Loucy (cell line): ENCODE measurements at regions not wholly inside any gene's neighbourhood (a gene's known extent, or its start where the extent isn't known, plus 50 kb on each side); places are given as distances from the start of the nearest gene placed in this dataset.

ENCODE experiments used
- EZH2phosphoT487 ChIP-seq: fragments of 200-600 bp; IDR thresholded peaks from 2 replicates; pipeline ENCODE4 v1.6.1; 2018; ENCODE audit warnings: antibody characterized with exemption, mild to moderate bottlenecking, moderate library complexity, borderline replicate concordance
- TF ChIP-seq, protein P1 (sequence below): fragments of 200-600 bp; sonication (generic); conservative IDR thresholded peaks from 2 replicates; pipeline ENCODE4 v1.5.1; 2014; ENCODE audit warnings: mild to moderate bottlenecking, antibody characterized with exemption, low read length

DNA sequence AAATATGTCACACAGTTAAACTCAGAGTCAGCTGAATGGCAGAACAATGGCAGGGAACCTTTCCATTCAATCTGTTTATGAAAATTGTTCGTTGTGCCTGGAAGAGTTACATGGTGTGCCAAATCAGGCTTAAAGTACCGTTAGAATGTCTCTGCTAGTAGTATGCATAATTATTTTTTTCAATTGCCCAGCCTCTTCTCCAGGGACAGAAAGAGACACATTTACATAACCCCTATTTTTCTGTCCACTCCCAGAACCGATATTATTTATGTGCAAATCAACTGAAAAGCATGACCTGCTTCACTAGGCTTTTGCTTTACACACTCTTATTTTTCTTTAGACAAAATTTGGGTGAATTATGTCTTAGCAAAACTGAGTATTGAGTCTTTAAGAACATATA is 459.1 kb downstream of the EFNA5 start:
- TF ChIP-seq, protein P1, sequence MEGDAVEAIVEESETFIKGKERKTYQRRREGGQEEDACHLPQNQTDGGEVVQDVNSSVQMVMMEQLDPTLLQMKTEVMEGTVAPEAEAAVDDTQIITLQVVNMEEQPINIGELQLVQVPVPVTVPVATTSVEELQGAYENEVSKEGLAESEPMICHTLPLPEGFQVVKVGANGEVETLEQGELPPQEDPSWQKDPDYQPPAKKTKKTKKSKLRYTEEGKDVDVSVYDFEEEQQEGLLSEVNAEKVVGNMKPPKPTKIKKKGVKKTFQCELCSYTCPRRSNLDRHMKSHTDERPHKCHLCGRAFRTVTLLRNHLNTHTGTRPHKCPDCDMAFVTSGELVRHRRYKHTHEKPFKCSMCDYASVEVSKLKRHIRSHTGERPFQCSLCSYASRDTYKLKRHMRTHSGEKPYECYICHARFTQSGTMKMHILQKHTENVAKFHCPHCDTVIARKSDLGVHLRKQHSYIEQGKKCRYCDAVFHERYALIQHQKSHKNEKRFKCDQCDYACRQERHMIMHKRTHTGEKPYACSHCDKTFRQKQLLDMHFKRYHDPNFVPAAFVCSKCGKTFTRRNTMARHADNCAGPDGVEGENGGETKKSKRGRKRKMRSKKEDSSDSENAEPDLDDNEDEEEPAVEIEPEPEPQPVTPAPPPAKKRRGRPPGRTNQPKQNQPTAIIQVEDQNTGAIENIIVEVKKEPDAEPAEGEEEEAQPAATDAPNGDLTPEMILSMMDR, result no peak
- no peak for TF ChIP-seq EZH2phosphoT487
